Ureter (tissue), 1 donor: ENCODE measurements at regions not wholly inside any gene's neighbourhood (a gene's known extent, or its start where the extent isn't known, plus 50 kb on each side); places are given as distances from the start of the nearest gene placed in this dataset.

Experiments
- DNase-seq: peaks from one replicate; pipeline ENCODE4 v3.0.0-alpha.2; 2020; ENCODE audit warnings: low spot score
- donor health status: DM: yes; HTN: yes; CAD: no.

GRCh38 chr13:112194167-112194530 lies 127.2 kb downstream of the SOX1 start:
- no peak for DNase-seq

- DNase-seq: no peak
These were observed 127.6 kb downstream of the SOX1 start for GRCh38 chr13:112194579-112194978.

- no peak for DNase-seq
These were observed 131.6 kb downstream of the SOX1 start for GRCh38 chr13:112198396-112199010.

DNA sequence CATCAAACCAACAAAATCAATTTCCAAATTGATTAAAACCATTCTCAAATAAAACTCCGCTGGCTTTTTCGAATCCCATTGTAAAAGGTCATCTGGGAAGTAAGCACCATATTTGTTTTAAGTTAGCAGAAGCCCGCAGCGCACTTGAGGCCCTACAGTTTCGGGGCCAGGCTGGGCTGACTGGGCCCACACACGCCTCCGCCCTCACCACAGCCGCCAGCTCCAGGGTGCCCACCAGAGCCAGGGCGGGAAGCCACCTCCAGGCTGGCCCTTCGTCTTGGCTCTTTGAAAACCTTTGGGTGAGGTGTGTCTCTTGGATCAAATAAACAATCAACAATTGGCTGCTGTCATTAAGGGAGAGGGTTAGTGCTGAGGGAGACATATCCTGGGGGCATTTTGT lies 133.3 kb downstream of the SOX1 start:
- no peak for DNase-seq

DNA sequence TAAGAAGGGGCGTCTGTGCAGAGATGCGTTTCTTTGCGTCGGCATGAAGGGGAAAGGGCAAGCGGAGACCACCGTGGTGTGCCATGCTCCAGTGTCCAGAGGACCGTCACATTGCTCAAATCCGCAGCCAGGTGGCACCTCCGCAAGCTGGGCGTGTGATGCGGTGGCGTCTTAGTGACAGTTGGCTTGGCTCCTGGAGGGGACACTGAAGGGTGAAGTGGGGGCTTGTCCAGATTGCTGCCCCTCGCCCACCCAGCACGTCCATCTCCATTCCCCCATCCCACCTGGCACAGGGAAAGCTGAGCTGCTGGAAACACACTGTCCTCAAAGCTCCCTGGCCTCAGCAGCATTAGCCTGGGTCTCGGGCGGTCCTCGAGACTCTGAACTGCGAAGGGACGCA lies 135.3 kb downstream of the SOX1 start:
- no peak for DNase-seq

GRCh38 chr13:112202966-112203365 lies 136.0 kb downstream of the SOX1 start:
- no peak for DNase-seq

DNA sequence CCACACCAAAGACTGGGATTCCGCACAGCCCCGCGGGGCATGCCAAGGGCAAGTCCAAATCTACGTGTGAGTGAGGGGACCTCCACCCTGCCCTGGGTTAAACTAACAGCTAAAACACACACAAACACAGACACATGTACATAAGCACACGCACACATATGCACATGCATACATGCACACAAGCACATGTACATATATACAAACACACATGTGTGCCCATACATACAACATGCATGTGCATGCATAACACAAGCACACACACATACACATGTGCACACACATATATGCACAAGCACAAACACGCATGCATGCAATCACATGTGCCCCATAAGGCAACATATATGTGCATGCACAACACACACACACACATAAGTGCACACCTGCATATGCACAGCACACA lies 136.7 kb downstream of the SOX1 start:
- DNase-seq: no peak

- no peak for DNase-seq
These were observed 137.7 kb downstream of the SOX1 start for GRCh38 chr13:112204346-112205327.

- DNase-seq: no peak
These were observed 139.0 kb downstream of the SOX1 start for GRCh38 chr13:112205990-112206389.

- DNase-seq: no peak
These were observed 140.2 kb downstream of the SOX1 start for GRCh38 chr13:112207129-112207528.

- no peak for DNase-seq
These were observed 141.7 kb downstream of the SOX1 start for GRCh38 chr13:112208656-112209055.

DNA sequence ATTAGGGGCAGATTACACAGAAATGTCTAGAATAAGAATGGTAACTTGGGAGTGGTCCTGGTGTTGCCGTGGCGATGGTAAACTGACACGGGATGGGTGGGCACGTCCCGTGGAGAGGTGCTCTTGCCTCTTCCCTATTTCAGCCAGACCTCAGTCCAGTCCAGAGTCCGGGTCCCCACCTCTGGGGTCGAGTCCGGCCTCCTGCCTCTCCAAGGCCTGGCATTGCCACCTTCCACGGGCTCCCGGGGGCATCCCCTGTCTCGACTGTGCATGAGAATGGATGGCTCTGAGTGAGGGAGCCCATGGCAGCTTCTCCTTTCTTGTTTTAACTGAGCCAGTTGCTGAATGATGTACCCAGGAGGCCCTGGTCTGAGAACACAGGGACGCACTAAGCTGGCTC lies 142.3 kb downstream of the SOX1 start:
- DNase-seq: no peak

DNA sequence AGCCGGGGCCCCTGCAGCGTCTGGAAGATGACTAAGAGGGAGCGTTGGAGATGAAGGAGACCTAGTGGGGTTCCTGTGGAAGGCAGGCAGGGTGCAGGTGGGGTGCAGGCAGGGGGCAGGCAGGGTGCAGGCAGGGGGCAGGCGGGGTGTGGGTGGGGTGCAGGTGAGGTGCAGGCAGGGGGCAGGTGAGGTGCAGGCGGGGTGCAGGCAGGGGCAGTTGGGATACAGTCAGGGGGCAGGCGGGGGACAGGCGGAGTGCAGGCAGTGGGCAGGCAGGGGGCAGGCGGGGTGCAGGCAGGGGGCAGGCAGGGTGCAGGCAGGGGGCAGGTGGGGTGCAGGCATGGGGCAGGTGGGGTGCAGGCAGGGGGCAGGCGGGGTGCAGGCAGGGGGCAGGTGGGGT lies 142.8 kb downstream of the SOX1 start:
- no peak for DNase-seq

- no peak for DNase-seq
These were observed 143.4 kb downstream of the SOX1 start for GRCh38 chr13:112210371-112210770.

GRCh38 chr13:112212533-112212932 lies 145.6 kb downstream of the SOX1 start:
- no peak for DNase-seq

- no peak for DNase-seq
These were observed 146.7 kb downstream of the SOX1 start for GRCh38 chr13:112213467-112214255.

DNA sequence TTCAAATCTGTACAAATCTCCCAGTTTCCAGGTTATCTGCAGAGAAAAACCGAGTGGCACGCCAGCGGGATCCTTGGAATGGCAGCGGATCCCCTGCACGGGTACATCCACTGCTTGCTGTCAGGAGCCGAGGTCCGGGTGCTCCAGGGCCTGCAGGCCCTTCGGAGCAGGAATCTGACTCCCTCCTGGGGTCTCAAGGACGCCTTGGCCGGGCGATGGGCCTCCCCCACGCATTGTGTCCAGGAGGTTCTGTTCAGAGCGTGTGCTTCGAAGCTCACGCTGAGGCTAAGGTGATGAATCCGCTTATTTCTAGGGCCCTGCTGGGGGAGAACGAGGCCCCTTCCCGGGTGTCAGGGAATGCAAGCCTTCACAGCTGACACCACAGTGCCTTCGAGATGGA lies 148.9 kb downstream of the SOX1 start:
- DNase-seq: no peak

- DNase-seq: no peak
These were observed 150.5 kb downstream of the SOX1 start for GRCh38 chr13:112217431-112217830.

DNA sequence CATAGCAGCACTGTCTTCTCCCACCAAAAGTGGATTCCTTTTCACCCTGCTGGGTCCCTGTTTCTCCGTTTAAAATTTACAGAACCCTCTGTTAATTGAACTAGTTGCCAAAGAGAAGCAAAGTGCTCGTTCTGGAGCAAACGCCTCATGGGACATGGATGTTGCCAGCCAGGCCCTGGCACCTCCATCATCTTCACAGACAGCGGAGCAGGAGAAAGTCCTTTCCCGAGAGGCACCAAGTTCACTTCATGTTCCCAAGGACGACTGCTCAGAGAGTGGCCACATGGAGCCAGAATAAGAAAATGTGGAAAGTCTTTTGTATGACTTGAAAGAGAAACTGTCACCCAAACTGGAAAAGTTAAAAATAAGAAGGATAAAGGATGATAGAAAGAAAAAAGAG lies 151.5 kb downstream of the SOX1 start:
- no peak for DNase-seq

DNA sequence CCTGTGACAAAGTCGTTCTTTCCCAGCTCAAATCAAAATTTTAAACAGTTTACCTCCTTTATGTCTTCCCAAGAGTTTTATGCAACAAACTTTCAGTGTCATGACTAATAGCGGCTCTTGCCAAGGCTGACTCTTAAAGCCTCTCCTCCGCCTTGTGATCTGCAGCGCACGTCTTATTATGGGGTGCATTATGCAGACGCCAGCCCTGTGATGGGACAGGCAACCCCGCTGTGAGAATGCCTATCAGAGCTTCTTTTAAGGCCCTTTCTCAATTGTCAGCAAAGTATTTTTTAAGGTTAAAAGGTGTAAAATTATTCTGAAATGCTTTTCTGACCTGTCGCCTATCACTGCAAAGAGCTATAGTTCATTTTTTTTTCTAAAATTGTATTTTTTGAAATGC lies 152.8 kb downstream of the SOX1 start:
- no peak for DNase-seq

- DNase-seq: no peak
These were observed 153.4 kb downstream of the SOX1 start for GRCh38 chr13:112220296-112220875.

- no peak for DNase-seq
These were observed 154.0 kb downstream of the SOX1 start for GRCh38 chr13:112220925-112221324.
